A549 (cell line): ENCODE measurements at regions not wholly inside any gene's neighbourhood (a gene's known extent, or its start where the extent isn't known, plus 50 kb on each side); places are given as distances from the start of the nearest gene placed in this dataset.

Experiments used
- ATAC-seq, 2 experiments: fragments of 200-7000 bp in 1 of 2; fragments of >200 bp in 1 of 2; cut with Nextera tagmentation in 1 of 2; cut with Tn5 transposase in 1 of 2; 3 replicates each; pipeline versions ENCODE4 v1.8.0 to v1.9.1; 2018 to 2020; ENCODE audit warnings: mild to moderate bottlenecking in 1 of 2, moderate library complexity in 1 of 2
- CTCF ChIA-PET: fragments of 300-600 bp; sonication (Branson Sonifier 250); formaldehyde crosslinking; extraction: SDS; loops from one replicate; lab custom pipeline; 2021; ENCODE audit warnings: antibody characterized with exemption, inconsistent platforms; lab: Yijun Ruan, JAX
- POLR2A ChIA-PET: fragments of 350-600 bp; formaldehyde crosslinking; extraction: SDS; loops from one replicate; lab custom pipeline; 2021; ENCODE audit warnings: antibody characterized with exemption, inconsistent platforms; lab: Yijun Ruan, JAX
- DNase-seq, 2 experiments: peaks; one replicate each; pipeline versions ENCODE4 v3.0.0 to v3.0.0-alpha.2; 2011 to 2016; ENCODE audit warnings: low read depth in 1 of 2, low spot score in 1 of 2
- FAIRE-seq: peaks from 2 replicates; lab custom pipeline; 2011; peaks lifted over from hg19 to GRCh38; lab: Jason Lieb, UNC
- H3K27ac ChIP-seq, 2 experiments: fragments of >200 bp; sonication (Bioruptor Twin); formaldehyde crosslinking; 3 replicates each; pipeline ENCODE4 v1.5.1; 2016 to 2017
- H3K4me1 ChIP-seq: fragments of >200 bp; sonication (Bioruptor Twin); formaldehyde crosslinking; 3 replicates; pipeline ENCODE4 v1.6.1; 2016
- H3K4me2 ChIP-seq: fragments of >200 bp; sonication (Bioruptor Twin); formaldehyde crosslinking; 3 replicates; pipeline ENCODE4 v1.6.1; 2016
- H3K4me3 ChIP-seq: fragments of >200 bp; sonication (Bioruptor Twin); formaldehyde crosslinking; 3 replicates; pipeline ENCODE4 v1.5.1; 2016
- H3K9me3 ChIP-seq: fragments of >200 bp; sonication (Bioruptor Twin); formaldehyde crosslinking; 3 replicates; pipeline ENCODE4 v1.6.1; 2016
- ATOH8 ChIP-seq: fragments of 250-450 bp; sonication (Bioruptor Pico); IDR thresholded peaks from 2 replicates; pipeline ENCODE4 v1.5.0; 2020; ENCODE audit warnings: low read depth, mild to moderate bottlenecking, moderate library complexity
- CBX8 ChIP-seq: fragments of 200-600 bp; sonication (generic); IDR thresholded peaks from 2 replicates; pipeline ENCODE4 v1.6.1; 2016
- CTCF ChIP-seq: fragments of >200 bp; sonication (Bioruptor Twin); formaldehyde crosslinking; IDR thresholded peaks from 3 replicates; pipeline ENCODE4 v1.5.1; 2016
- EHMT2 ChIP-seq: fragments of 200-600 bp; sonication (generic); IDR thresholded peaks from 2 replicates; pipeline ENCODE4 v1.6.1; 2016; ENCODE audit warnings: antibody characterized with exemption, low read depth, mild to moderate bottlenecking, moderate library complexity
- ELK1 ChIP-seq: fragments of 150-350 bp; IDR thresholded peaks from 2 replicates; pipeline ENCODE4 v1.6.1; 2014; ENCODE audit warnings: low read depth, mild to moderate bottlenecking, low read length
- ESRRA ChIP-seq: fragments of 150-350 bp; IDR thresholded peaks from 2 replicates; pipeline ENCODE4 v1.6.1; 2014; ENCODE audit warnings: mild to moderate bottlenecking, low read length, borderline replicate concordance
- GATA3 ChIP-seq: IDR thresholded peaks from 2 replicates; pipeline ENCODE4 v1.6.1; 2012; ENCODE audit warnings: borderline replicate concordance
- HOXA7 ChIP-seq: fragments of 250-450 bp; sonication (Bioruptor Pico); IDR thresholded peaks from 2 replicates; pipeline ENCODE4 v1.5.0; 2020; ENCODE audit warnings: mild to moderate bottlenecking, moderate library complexity
- MAX ChIP-seq: IDR thresholded peaks from 2 replicates; pipeline ENCODE4 v1.6.1; 2012
- NR3C1 ChIP-seq: fragments of >200 bp; sonication (Bioruptor Twin); formaldehyde crosslinking; IDR thresholded peaks from 3 replicates; pipeline ENCODE4 v1.6.1; 2017
- RAD21 ChIP-seq, 2 experiments: fragments of >200 bp in 1 of 2; sonication (Bioruptor Twin) in 1 of 2; formaldehyde crosslinking in 1 of 2; IDR thresholded peaks in 1 of 2; conservative IDR thresholded peaks in 1 of 2; 2 replicates in 1 of 2; 3 replicates in 1 of 2; pipeline ENCODE4 v1.6.1; 2012 to 2018; ENCODE audit warnings: inconsistent platforms in 1 of 2
- REST ChIP-seq: fragments of 200-600 bp; sonication (generic); IDR thresholded peaks from 2 replicates; pipeline ENCODE4 v1.6.1; 2016; ENCODE audit warnings: antibody characterized with exemption, mild to moderate bottlenecking, moderate library complexity
- RFX5 ChIP-seq: fragments of 450-650 bp; IDR thresholded peaks from 2 replicates; pipeline ENCODE4 v1.7.1; 2014; ENCODE audit warnings: antibody characterized with exemption, mild to moderate bottlenecking, moderate library complexity
- ZC3H11A ChIP-seq: fragments of 450-650 bp; IDR thresholded peaks from 2 replicates; pipeline ENCODE4 v1.6.1; 2014; ENCODE audit warnings: antibody characterized with exemption, mild to moderate bottlenecking
- ZNF302 ChIP-seq: fragments of 250-450 bp; sonication (Bioruptor Pico); IDR thresholded peaks from 2 replicates; pipeline ENCODE4 v1.9.0; 2021; ENCODE audit warnings: inconsistent platforms, mild to moderate bottlenecking, moderate library complexity
- WGBS: methylation state at CpG from one replicate; pipeline ENCODE4 v1.1.6; 2017; ENCODE audit errors: missing lambda C conversion rate; 5-methylcytosine and 5-hydroxymethylcytosine counted together

- ChIA-PET POLR2A (no interaction called here), CTCF (no interaction called here)
- Histone ChIP-seq H3K4me1 (no peaks in the 10 kb centered on the region), H3K9me3 (no peaks in the 10 kb centered on the region), H3K27ac (no peak overlapping the region), H3K4me2 (no peak overlapping the region), H3K4me3 (no peak overlapping the region)
- TF ChIP-seq ZC3H11A (no peak), NR3C1 (no peak), RAD21 (conservative IDR thresholded peaks at IDR 0.05 in 1 of 2, IDR thresholded peaks at IDR 0.05 in 1 of 2) (no peak), CTCF (no peak), CBX8 (no peak), ZNF302 (CRISPR knock-in tag) (no peak), ESRRA (no peak), ATOH8 (CRISPR knock-in tag) (no peak), HOXA7 (CRISPR knock-in tag) (no peak), GATA3 (no peak), REST (no peak), RFX5 (no peak), EHMT2 (no peak)
- ATAC-seq (no peak), FAIRE-seq (no peak), DNase-seq (no peak)
- WGBS: 57% methylated on average over 3 of the region's 3 CpGs
These were observed 558.2 kb upstream of the TNP1 start for GRCh38 chr2:217418090-217418489.

- no peak for ATAC-seq
- no peak overlapping the region for H3K4me3 ChIP-seq
- DNase-seq: no peak
- H3K4me2 ChIP-seq: no peak overlapping the region
- FAIRE-seq: no peak
- POLR2A ChIA-PET: no interaction called here
- TF ChIP-seq MAX: no peak
- no peak for TF ChIP-seq ELK1
- no peak for TF ChIP-seq CTCF
- no peak for TF ChIP-seq ZC3H11A
- TF ChIP-seq RFX5: no peak
- TF ChIP-seq EHMT2: no peak
- H3K4me1 ChIP-seq: no peaks in the 10 kb centered on the region
- CTCF ChIA-PET: no interaction called here
- H3K9me3 ChIP-seq: no peaks in the 10 kb centered on the region
- H3K27ac ChIP-seq: no peak overlapping the region
These were observed 557.7 kb upstream of the TNP1 start for GRCh38 chr2:217417536-217417935.
